Muscle of back (tissue), 3 donors: ENCODE measurements at regions not wholly inside any gene's neighbourhood (a gene's known extent, or its start where the extent isn't known, plus 50 kb on each side); places are given as distances from the start of the nearest gene placed in this dataset.

ENCODE experiments used
- DNase-seq, 3 donors: peaks; one replicate each; pipeline versions ENCODE4 v3.0.0 to v3.0.0-alpha.2; 2013

DNA sequence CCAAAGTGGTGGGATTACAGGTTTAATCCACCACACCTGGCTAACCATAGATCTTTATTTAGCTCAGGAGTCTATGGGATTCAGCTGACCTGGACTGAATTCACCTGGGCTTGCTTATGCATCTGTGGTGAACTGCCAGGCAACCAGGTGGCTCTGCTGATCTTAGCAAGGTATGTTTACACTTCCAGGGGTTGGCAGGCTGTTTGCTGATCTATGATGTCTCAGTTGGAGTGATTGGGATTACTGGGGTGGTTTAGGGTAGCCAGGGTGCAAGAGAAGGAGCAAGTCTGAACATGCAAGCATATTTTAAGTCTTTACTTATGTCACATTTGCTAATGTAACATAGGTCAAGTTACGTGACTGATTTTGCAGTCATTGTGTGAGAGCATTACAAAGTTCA, 63.6 kb upstream of the JAK2 start:
- DNase-seq = no peak

DNA sequence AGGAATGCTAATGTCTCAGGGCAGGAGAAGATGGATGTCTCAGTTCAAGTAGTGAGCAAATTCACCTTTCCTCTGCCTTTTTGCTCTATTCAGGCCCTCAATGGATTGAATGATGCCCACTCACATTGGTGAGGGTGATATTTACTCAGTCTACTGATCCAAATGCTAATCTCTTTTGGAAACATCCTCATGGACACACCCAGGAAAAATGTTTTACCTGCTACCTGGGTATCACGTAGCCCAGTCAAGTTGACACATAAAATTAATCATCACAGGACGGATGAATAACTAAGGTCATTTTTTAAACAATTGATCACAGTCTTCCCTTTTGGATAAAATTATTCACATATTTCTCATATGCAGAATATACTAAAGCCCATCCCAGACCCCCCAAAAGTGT, 63.0 kb upstream of the JAK2 start:
- no peak for DNase-seq

DNA sequence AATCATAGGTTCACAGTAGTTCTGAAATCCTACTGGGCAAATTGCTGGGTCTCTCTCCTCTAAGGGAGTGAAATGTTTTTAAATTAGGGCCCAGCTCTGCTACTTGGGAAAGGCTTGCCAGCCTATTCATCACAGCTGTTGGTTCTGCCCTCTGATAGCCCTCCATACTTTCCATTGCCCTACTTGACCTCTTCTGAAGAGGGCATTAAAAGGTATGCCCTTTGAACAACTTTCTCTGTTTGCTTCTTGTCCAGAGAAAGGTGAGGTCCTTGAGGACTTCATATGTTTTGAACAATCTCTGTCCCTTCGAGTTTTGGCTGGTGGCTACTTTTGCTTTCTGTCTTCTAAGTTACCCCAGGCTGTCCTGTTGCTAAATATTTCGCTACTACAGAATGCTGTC, 62.3 kb upstream of the JAK2 start:
- DNase-seq = no peak

GRCh38 chr9:4923141-4923540, 61.9 kb upstream of the JAK2 start:
- no peak for DNase-seq

DNA sequence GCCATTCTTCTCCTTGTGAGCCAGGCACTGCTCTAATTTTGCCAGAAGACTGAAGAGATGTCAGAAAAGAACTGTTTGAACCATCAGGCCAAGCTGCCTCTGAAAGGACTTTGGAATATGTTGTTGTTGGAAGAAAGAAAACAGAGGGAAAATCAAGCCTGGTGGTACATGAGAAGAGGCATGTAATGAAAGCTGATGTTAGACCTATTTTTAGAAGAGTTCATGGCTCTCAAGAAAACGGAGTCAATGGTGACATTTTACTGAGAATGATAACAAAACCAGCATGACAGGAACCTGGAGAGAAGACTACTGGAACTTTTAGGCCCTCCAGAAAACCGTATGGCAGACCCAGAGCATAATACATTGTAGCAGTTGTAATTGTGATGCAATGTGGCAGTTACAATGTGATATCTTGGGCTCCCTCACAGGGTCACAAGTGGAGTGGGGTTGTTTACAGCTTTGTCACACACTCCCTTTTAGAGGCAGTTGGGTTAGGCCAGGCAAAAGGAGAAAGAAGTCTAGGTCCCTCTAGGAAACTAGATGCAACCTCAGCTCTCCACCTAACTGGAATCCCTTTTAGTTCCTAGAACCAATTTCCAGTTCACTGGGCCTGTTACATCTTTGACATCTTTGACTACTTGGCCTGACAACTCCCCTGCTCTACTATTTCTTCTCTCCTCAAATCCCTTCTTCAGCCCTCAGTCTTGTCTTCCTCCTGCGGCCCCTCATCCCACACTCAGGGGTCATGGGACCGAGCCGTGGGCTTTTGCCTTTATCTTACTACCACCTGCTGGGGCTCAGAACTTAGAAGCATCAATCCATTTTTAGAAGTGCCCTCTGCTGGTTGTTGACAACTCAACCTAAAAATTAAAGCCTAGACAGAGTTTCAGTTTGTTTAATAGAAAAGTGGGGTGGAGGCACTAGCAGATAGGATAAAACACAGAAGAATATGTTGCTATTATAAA, 61.2 kb upstream of the JAK2 start:
- DNase-seq = peak in 1 of 3 donors; percentile 31

DNA sequence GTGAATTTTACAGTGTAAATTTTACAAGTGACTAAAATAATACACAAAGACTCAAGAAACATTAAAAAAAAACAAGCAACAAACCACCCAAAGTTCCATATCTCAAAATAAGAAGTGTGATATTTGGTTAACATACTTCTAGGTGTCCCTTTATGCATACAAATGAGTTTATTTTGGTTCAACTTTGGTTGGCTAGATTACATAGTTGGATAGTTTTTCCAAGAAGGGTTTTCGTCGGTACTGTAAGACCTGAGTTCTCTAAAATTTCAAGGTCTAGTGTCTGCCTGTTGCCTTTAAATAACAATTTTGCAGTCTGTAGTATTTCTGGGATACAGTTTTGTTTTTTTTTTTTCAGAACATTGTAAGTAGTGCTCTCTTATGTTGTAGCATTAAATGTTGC, 58.8 kb upstream of the JAK2 start:
- no peak for DNase-seq

GRCh38 chr9:4927043-4927471, 58.0 kb upstream of the JAK2 start:
- no peak for DNase-seq

GRCh38 chr9:4927701-4928100, 57.4 kb upstream of the JAK2 start:
- no peak for DNase-seq

DNA sequence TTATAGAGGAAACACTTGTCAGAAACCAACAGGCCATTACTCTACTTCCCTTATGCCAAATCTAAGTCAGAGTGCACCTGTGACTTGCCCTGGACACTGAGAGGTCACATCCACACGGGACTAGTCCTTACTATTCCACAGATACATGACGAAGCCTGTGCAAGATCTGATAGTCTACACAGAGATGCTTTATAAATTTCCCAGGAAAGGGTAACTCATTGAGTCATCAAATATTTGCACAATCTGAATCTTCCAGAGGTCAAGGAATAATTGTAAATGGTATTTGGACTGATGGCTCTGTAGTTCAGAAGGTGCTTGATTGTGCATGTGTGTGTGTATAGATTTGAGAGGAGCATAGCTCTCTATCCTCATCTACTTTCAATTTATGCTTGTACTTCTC, 55.2 kb upstream of the JAK2 start:
- no peak for DNase-seq

DNA sequence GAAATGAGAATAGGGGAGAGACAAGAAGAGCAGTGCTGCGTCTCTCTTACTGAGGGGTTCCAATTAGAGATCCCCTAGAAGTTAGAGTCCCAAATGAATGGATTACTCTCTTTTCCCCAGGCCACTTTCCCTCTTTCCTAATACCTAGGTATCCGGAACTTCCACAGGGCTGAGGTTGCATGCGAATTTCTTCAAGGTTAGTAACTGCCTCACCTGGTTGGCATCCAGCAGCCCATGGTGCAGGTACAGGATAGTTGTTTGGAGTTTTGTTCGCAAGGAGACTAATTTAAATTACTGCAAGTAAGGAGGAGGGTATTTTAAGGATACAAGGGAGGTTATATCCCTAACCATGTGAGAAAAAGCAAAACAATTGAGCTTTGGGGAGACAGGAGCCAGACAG, 52.4 kb upstream of the JAK2 start:
- DNase-seq = no peak

DNA sequence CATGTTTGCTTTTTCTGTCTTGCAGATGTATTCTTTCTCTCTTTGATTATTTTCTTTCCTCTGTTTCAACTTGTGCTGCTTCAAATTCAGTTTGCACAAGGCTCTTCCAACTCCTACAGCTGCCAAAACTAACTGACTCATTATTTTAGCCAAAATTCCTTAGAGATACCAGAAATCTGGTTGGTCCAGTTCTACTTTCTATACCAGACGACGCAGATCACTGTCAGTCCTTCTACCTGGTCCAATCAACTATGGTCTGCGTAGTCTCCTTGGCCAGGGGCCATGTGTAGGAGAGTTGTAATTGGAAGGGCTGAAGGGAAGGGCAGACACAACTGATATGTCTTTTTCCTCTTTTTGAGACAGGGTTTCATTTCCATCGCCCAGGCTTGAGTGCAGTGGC, 51.9 kb upstream of the JAK2 start:
- DNase-seq = no peak

DNA sequence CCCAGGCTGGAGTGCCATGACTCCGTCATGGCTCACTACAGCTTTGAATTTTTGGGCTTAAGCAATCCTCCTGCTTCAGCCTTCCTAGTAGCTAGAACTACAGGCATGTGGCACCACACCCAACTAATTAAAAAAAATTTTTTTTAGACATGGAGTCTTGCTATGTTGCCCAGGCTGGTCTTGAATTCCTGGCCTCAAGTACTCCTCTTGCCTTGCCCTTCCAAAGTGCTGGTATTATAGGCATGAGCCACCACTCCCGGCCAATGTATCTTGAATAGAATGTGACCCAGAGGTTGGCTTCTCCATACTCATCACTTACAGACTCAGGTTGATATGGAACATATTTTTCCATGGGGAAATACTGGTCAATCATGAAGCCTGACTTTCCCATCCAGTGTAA, 51.2 kb upstream of the JAK2 start:
- no peak for DNase-seq

DNA sequence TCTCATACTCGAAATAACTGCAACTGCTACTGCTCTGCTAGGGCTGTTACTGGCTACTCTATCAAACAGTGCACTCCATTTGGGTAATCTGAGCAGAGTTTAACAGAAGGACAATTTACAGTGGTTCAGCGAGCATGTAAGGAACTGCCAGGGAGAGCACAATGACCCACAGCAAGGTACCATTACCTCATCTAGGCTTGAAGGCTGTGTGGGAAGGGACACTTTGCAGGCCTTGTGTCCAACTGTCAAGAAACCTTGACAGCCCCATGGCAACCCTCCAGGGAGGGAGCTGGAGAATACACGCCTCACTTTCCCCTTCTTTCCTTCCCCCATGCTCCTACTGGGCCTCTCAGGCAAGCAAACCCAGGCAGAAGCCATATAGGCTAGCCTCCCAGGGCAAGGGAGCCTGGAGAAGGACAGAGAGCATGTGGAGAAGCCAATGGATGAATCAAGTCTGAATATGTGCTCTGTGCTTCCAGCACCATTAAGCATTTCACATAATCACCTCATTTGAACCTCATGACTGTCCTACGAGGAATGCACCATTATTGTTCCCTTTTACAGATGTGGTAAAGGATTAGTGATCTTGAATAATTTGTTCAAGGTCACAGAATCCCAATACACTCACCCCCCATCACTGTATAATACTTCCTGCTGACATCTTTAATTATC, 49.9 kb upstream of the JAK2 start:
- DNase-seq = no peak
